Subcutaneous abdominal adipose tissue (tissue), 5 donors: ENCODE measurements at regions not wholly inside any gene's neighbourhood (a gene's known extent, or its start where the extent isn't known, plus 50 kb on each side); places are given as distances from the start of the nearest gene placed in this dataset.
"Not testable (repeated sequence)": the region's sequence is repeated elsewhere in the genome, so short reads cannot be mapped to it uniquely, and the experiment has no call there.

Experiments
- H3K27ac ChIP-seq: one replicate; pipeline ENCODE4 v1.7.0; 2013; ENCODE audit warnings: low read depth, mild to moderate bottlenecking, inconsistent platforms, low read length, moderate library complexity
- H3K27me3 ChIP-seq, 5 donors: one replicate each; pipeline ENCODE4 v1.7.0; 2013; ENCODE audit warnings: low read length in 5 of 5, inconsistent platforms in 1 of 5; ENCODE audit not compliant: control insufficient read depth in 5 of 5, insufficient read depth in 4 of 5
- H3K36me3 ChIP-seq, 5 donors: one replicate each; pipeline ENCODE4 v1.7.0; 2013; ENCODE audit warnings: low read length in 5 of 5; ENCODE audit not compliant: control insufficient read depth in 5 of 5, insufficient read depth in 5 of 5
- H3K4me1 ChIP-seq, 5 donors: one replicate each; pipeline ENCODE4 v1.7.0; 2013; ENCODE audit warnings: low read length in 5 of 5, mild to moderate bottlenecking in 3 of 5, moderate library complexity in 1 of 5; ENCODE audit not compliant: control insufficient read depth in 5 of 5, insufficient read depth in 5 of 5
- H3K4me3 ChIP-seq, 5 donors: one replicate each; pipeline ENCODE4 v1.7.0; 2013; ENCODE audit warnings: low read length in 5 of 5, low read depth in 1 of 5
- H3K9ac ChIP-seq, 5 donors: one replicate each; pipeline ENCODE4 v1.7.0; 2013; ENCODE audit warnings: low read length in 5 of 5, mild to moderate bottlenecking in 4 of 5, moderate library complexity in 3 of 5
- H3K9me3 ChIP-seq, 5 donors: one replicate each; pipeline ENCODE4 v1.7.0; 2013; ENCODE audit warnings: low read length in 5 of 5; ENCODE audit not compliant: control insufficient read depth in 5 of 5
- donor health status: healthy.
- donor health status: healthy.
- donor health status: healthy.
- donor health status: healthy.
- donor health status: healthy.

DNA sequence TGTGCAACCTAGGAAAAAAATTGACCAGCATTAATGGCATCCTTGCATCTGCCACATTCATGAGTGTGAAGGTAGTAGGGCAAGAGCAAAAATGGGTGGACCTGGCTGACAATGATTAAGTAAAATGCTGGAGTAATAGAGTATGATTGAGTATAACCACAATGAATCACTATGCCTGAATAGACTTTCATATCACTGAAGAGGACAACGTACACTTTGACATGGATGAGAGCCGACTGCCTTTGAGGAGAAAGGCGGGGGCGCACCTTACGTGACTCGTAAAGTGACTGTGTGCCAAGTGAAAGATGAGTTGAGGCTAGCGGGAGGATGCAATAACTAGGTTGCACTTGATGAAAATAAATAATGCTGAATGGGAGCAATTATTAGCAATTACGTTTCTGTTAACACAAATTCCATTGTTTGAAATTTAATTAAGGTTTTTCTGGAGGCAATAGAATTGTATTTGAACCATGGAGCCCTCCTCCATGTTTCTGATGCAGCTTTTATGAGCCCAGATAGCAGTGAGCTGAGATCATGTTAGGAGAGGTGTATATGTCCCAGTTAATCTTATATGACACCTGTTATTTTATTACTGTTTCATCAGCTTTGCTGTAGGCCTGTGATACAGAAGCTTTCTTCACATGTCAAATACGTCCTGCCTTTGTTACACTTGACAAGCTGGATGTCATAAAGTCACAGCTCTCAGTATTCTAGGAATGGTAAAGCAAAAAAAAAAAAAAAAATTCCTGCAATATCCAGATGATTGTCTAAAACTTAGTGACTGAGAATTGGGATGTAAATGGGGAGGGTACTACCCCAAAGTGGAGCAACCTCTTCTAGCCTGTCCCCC, 596.5 kb downstream of the NXPH1 start:
- H3K36me3 ChIP-seq = no peaks in the 10 kb centered on the region
- no peaks in the 10 kb centered on the region for H3K27me3 ChIP-seq
- H3K27ac ChIP-seq = no peak overlapping the region
- peaks cover 0 to 6% (median 0%) of the 10 kb centered on the region in 5 donors for H3K9me3 ChIP-seq
- H3K4me3 ChIP-seq = no peak overlapping the region
- no peaks in the 10 kb centered on the region for H3K4me1 ChIP-seq
- no peak overlapping the region for H3K9ac ChIP-seq

DNA sequence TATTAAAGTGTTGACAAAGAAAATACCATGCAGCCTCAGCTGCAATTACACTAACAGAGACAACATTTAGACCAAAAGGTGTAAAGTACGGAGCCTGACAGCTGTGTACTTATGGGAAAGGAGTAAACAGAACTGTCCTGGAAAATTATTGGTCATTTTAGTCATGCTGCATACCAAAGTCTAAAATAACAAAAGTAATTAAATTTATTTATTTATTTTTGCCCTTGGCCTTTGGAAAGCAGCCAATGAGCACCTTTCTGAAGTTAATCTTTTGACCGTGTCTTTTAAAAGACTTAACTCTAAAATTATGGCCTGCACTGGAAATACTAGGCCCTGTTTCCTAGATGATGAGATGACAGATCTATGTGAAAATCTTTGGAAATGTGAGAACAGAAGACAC, 597.6 kb downstream of the NXPH1 start:
- no peak overlapping the region for H3K27ac ChIP-seq
- no peaks in the 10 kb centered on the region for H3K36me3 ChIP-seq
- peaks cover 0 to 6% (median 0%) of the 10 kb centered on the region in 5 donors for H3K9me3 ChIP-seq
- H3K4me1 ChIP-seq = no peaks in the 10 kb centered on the region
- H3K4me3 ChIP-seq = no peak overlapping the region
- H3K9ac ChIP-seq = no peak overlapping the region
- H3K27me3 ChIP-seq = no peaks in the 10 kb centered on the region

GRCh38 chr7:9031386-9031785, 598.0 kb downstream of the NXPH1 start:
- no peak overlapping the region for H3K9ac ChIP-seq
- H3K4me1 ChIP-seq = no peaks in the 10 kb centered on the region
- H3K27me3 ChIP-seq = no peaks in the 10 kb centered on the region
- peaks cover 0 to 6% (median 0%) of the 10 kb centered on the region in 5 donors for H3K9me3 ChIP-seq
- no peaks in the 10 kb centered on the region for H3K36me3 ChIP-seq
- H3K4me3 ChIP-seq = no peak overlapping the region
- no peak overlapping the region for H3K27ac ChIP-seq

DNA sequence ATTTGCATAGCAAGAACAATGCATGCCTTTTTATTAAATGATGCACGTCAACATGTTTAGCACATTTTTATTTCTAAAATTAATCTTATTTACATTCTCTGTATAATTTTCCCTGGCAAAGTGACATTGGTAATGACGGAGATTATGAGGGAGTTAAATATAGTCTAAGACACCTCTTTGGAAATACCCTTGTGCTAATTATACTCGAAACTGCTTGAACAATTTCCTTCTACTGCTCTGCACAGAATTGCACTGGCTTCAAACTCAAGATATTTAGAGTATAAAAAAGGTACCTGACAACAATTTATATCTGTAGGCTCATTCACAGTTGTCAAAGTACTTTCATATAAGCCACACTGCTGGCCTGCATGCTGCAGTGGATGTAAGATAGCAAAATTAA, 602.7 kb downstream of the NXPH1 start:
- no peaks in the 10 kb centered on the region for H3K4me1 ChIP-seq
- H3K27ac ChIP-seq = no peak overlapping the region
- no peaks in the 10 kb centered on the region for H3K27me3 ChIP-seq
- H3K9ac ChIP-seq = no peak overlapping the region
- peaks cover 0 to 6% (median 0%) of the 10 kb centered on the region in 5 donors for H3K9me3 ChIP-seq
- H3K36me3 ChIP-seq = no peaks in the 10 kb centered on the region
- no peak overlapping the region for H3K4me3 ChIP-seq

- peaks cover 0 to 5% (median 0%) of the 10 kb centered on the region in 5 donors for H3K9me3 ChIP-seq
- no peaks in the 10 kb centered on the region for H3K27me3 ChIP-seq
- no peak overlapping the region for H3K27ac ChIP-seq
- H3K4me3 ChIP-seq = no peak overlapping the region
- H3K4me1 ChIP-seq = no peaks in the 10 kb centered on the region
- no peaks in the 10 kb centered on the region for H3K36me3 ChIP-seq
- H3K9ac ChIP-seq = no peak overlapping the region
Observed at GRCh38 chr7:9071160-9071762, 637.9 kb downstream of the NXPH1 start.

- H3K36me3 ChIP-seq, H3K9me3 ChIP-seq, H3K9ac ChIP-seq, H3K27me3 ChIP-seq, H3K27ac ChIP-seq, H3K4me1 ChIP-seq, H3K4me3 ChIP-seq: not testable (repeated sequence)
Observed at GRCh38 chr7:9075774-9076173, 642.4 kb downstream of the NXPH1 start.

GRCh38 chr7:9082203-9082602, 648.8 kb downstream of the NXPH1 start:
- Histone ChIP-seq H3K9me3 (peaks cover 0 to 12% (median 0%) of the 10 kb centered on the region in 5 donors), H3K27ac (no peak overlapping the region), H3K36me3 (no peaks in the 10 kb centered on the region), H3K4me1 (no peaks in the 10 kb centered on the region), H3K9ac (no peak overlapping the region), H3K4me3 (no peak overlapping the region), H3K27me3 (no peaks in the 10 kb centered on the region)

GRCh38 chr7:9083837-9084236, 650.4 kb downstream of the NXPH1 start:
- Histone ChIP-seq H3K9ac (no peak overlapping the region), H3K4me1 (no peaks in the 10 kb centered on the region), H3K4me3 (no peak overlapping the region), H3K27me3 (no peaks in the 10 kb centered on the region), H3K9me3 (peaks cover 0 to 12% (median 0%) of the 10 kb centered on the region in 5 donors), H3K36me3 (no peaks in the 10 kb centered on the region), H3K27ac (no peak overlapping the region)

DNA sequence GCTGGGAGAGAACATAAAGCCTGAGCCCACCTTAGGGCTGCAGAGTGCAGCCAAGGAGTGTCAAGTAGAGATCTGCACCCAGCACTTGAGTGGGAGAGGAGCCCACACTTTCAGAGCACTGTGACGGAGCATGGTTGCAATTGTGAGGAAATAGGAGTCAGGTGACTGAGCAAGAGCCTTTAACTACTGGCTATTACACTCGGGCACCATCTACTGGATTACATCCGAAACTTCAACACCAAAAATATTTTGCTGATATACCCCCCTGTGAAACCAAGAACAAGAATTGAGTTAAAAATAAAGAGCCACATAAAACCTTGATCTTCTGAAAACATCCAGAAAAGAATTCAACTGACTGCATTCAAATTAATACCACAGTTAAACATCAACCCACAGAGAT, 657.9 kb downstream of the NXPH1 start:
- no peaks in the 10 kb centered on the region for H3K4me1 ChIP-seq
- H3K27ac ChIP-seq = no peak overlapping the region
- no peaks in the 10 kb centered on the region for H3K27me3 ChIP-seq
- H3K9me3 ChIP-seq = peaks cover 0 to 5% (median 3%) of the 10 kb centered on the region in 5 donors
- no peaks in the 10 kb centered on the region for H3K36me3 ChIP-seq
- H3K9ac ChIP-seq = no peak overlapping the region
- H3K4me3 ChIP-seq = no peak overlapping the region

GRCh38 chr7:9097565-9098060, 664.2 kb downstream of the NXPH1 start:
- Histone ChIP-seq H3K9me3 (peaks cover 0 to 8% (median 2%) of the 10 kb centered on the region in 5 donors), H3K27ac (no peak overlapping the region), H3K4me1 (no peaks in the 10 kb centered on the region), H3K27me3 (no peaks in the 10 kb centered on the region), H3K36me3 (no peaks in the 10 kb centered on the region), H3K9ac (no peak overlapping the region), H3K4me3 (no peak overlapping the region)
